BLaER1 treated with 17β-estradiol and CSF1 and Interleukin-3, amounts not matched to agents 10 nM and 100 nM (cell line): ENCODE measurements at regions not wholly inside any gene's neighbourhood (a gene's known extent, or its start where the extent isn't known, plus 50 kb on each side); places are given as distances from the start of the nearest gene placed in this dataset.

Experiments
- H3K27ac ChIP-seq, 11 experiments: shearing (Covaris generic); formaldehyde crosslinking; 2 replicates each; pipeline ENCODE4 v1.8.1; 2022
- H3K27me3 ChIP-seq, 11 experiments: shearing (Covaris generic); formaldehyde crosslinking; 2 replicates each; pipeline ENCODE4 v1.8.1; 2022
- H3K36me3 ChIP-seq, 11 experiments: shearing (Covaris generic); formaldehyde crosslinking; 2 replicates each; pipeline ENCODE4 v1.8.1; 2022
- H3K4me1 ChIP-seq, 10 experiments: shearing (Covaris generic); formaldehyde crosslinking; 2 replicates each; pipeline ENCODE4 v1.8.1; 2022
- H3K4me2 ChIP-seq, 11 experiments: shearing (Covaris generic); formaldehyde crosslinking; 2 replicates each; pipeline ENCODE4 v1.8.1; 2022
- H3K4me3 ChIP-seq, 10 experiments: shearing (Covaris generic); formaldehyde crosslinking; 2 replicates each; pipeline ENCODE4 v1.8.1; 2022
- H3K9ac ChIP-seq, 11 experiments: shearing (Covaris generic); formaldehyde crosslinking; 2 replicates each; pipeline ENCODE4 v1.8.1; 2022
- H3K9me3 ChIP-seq, 11 experiments: shearing (Covaris generic); formaldehyde crosslinking; replicated peaks in 1 of 11; 2 replicates each; pipeline ENCODE4 v1.8.1; 2022
- H4K20me1 ChIP-seq, 11 experiments: shearing (Covaris generic); formaldehyde crosslinking; 2 replicates each; pipeline ENCODE4 v1.8.1; 2022
- Cebpa-rat ChIP-seq, 11 experiments: shearing (Covaris generic); IDR thresholded peaks; 2 replicates each; pipeline ENCODE4 v1.8.1; 2022

DNA sequence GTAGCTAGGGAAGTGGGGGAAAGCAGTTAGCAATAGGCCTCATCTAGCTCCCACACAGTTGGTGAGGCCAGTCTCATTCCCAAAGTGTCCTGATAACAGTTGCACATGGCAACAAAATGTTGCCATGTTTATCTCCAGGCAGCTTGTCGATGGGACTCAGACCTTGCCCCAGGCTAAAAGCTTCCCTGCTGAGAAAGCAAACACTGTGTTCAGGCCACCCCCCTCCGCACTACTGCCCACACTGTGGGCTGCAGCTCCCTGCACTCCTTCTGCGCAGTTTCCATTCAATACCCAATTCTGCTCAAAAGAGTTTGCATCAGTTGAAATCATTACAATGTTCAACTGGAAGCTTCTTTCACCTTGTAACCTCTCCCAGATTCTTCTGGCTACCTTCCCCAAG is 287.8 kb upstream of the GK2 start:
- H3K27me3 ChIP-seq, result no peaks in the 10 kb centered on the region
- peaks cover 0 to 11% (median 0%) of the 10 kb centered on the region in 11 experiments; a peak in 7 of 22 replicates for H3K9me3 ChIP-seq
- no peak overlapping the region for H3K4me2 ChIP-seq
- no peaks in the 10 kb centered on the region for H3K4me1 ChIP-seq
- TF ChIP-seq Cebpa-rat (IDR thresholded peaks at IDR 0.05), result no peak
- no peak overlapping the region for H3K27ac ChIP-seq
- no peak overlapping the region for H3K9ac ChIP-seq
- no peak overlapping the region for H3K4me3 ChIP-seq
- H4K20me1 ChIP-seq, result no peaks in the 10 kb centered on the region
- H3K36me3 ChIP-seq, result no peaks in the 10 kb centered on the region

DNA sequence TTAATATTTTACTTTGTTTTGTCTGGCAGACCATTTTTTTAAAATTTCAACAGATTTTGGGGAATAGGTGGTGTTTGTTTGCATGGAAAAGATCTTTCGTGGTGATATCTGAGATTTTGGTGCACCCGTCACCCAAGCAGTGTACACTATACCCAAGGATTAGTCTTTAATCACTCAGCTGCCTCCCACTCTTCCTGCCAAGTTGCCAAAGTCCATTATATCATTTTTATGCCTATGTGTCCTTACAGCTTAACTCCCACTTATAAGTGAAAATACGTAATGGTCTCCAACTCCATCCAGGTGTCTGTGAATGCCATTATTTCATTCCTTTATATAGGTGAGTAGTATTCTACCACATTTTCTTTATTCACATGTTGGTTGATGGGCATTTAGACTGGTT is 281.7 kb upstream of the GK2 start:
- no peak for TF ChIP-seq Cebpa-rat (IDR thresholded peaks at IDR 0.05)
- H3K36me3 ChIP-seq, result no peaks in the 10 kb centered on the region
- no peak overlapping the region for H3K27ac ChIP-seq

DNA sequence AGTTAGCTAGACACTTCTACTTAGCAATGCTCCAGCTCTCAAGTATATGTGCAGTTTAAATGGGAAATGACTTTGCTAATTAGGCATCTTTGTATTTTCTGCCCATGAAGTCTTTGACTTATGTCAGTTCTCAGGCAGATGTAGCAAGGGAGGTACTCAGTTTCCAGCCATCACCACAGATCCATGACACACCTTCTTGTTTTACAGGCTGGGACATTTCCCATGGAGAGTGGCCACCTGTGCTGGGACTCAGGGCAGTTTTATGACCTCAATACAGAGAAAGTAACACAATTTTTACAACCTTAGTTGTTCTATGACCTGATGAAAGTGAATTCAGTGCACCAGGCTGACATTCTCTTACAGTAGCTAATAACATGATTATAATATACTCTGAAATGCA is 280.7 kb upstream of the GK2 start:
- H3K4me1 ChIP-seq, result no peaks in the 10 kb centered on the region
- no peaks in the 10 kb centered on the region for H3K27me3 ChIP-seq
- no peak overlapping the region for H3K4me3 ChIP-seq
- H3K36me3 ChIP-seq, result no peaks in the 10 kb centered on the region
- H3K9me3 ChIP-seq, result no peaks in the 10 kb centered on the region; a peak in 1 of 22 replicates
- no peak overlapping the region for H3K9ac ChIP-seq
- H3K27ac ChIP-seq, result no peak overlapping the region
- no peaks in the 10 kb centered on the region for H4K20me1 ChIP-seq
- no peak overlapping the region for H3K4me2 ChIP-seq
- TF ChIP-seq Cebpa-rat (IDR thresholded peaks at IDR 0.05), result no peak

More for the DNA sequence above, 281.7 kb upstream of the GK2 start:
- no peak overlapping the region for H3K9ac ChIP-seq
- H3K27me3 ChIP-seq, result no peaks in the 10 kb centered on the region
- no peaks in the 10 kb centered on the region for H3K4me1 ChIP-seq
- H3K4me2 ChIP-seq, result no peak overlapping the region
- H4K20me1 ChIP-seq, result no peaks in the 10 kb centered on the region
- H3K9me3 ChIP-seq, result peaks cover 0 to 8% (median 0%) of the 10 kb centered on the region in 11 experiments; a peak in 4 of 22 replicates
- no peak overlapping the region for H3K4me3 ChIP-seq

DNA sequence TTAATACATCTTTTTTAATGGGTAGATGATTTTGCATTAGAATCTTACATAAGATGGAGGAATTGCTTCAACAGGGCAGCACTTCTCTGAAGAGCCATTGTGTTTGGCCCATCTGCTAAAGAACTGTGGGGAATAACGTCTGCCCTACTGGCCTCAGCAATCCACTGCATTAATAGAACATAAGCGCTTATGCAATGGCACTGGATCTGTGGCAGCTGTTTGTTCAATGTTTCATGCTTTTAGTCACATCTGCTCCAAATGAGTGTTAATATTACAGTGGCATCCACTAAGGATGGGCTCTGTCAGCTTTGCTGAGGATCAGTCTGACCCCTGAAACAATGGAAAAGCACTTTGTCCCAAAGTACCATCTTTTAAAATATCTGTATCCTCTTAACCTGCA is 279.0 kb upstream of the GK2 start:
- no peaks in the 10 kb centered on the region for H3K36me3 ChIP-seq
- no peak overlapping the region for H3K4me2 ChIP-seq
- no peaks in the 10 kb centered on the region for H3K27me3 ChIP-seq
- no peak overlapping the region for H3K27ac ChIP-seq
- TF ChIP-seq Cebpa-rat (IDR thresholded peaks at IDR 0.05), result no peak
- H3K9ac ChIP-seq, result no peak overlapping the region
- H4K20me1 ChIP-seq, result no peaks in the 10 kb centered on the region
- no peak overlapping the region for H3K4me3 ChIP-seq
- no peaks in the 10 kb centered on the region for H3K4me1 ChIP-seq
- H3K9me3 ChIP-seq, result no peaks in the 10 kb centered on the region

DNA sequence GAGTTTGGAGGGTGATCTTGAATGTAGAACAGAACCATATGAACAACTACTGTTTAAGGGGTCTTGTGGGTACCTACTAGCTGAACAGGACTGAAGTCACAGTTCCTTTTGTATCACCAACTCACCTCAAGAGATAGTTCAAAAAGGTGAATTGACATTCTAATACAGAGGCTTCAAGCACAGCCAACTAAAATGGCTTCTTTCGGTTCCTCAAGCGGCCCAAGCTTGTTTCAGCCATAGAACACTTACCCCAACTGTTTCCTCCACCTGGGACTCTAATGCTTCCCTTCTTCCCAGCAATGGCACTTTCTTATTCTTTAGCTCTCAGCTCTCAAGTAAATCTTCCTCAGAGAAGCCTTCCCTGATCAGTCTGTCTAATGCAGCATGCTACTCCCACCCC is 277.5 kb upstream of the GK2 start:
- H3K4me2 ChIP-seq, result no peak overlapping the region
- H3K4me3 ChIP-seq, result no peak overlapping the region
- H4K20me1 ChIP-seq, result no peaks in the 10 kb centered on the region
- no peaks in the 10 kb centered on the region for H3K36me3 ChIP-seq
- H3K4me1 ChIP-seq, result no peaks in the 10 kb centered on the region
- no peak overlapping the region for H3K27ac ChIP-seq
- no peak overlapping the region for H3K9ac ChIP-seq
- H3K27me3 ChIP-seq, result no peaks in the 10 kb centered on the region
- no peaks in the 10 kb centered on the region for H3K9me3 ChIP-seq
- TF ChIP-seq Cebpa-rat (IDR thresholded peaks at IDR 0.05), result no peak

DNA sequence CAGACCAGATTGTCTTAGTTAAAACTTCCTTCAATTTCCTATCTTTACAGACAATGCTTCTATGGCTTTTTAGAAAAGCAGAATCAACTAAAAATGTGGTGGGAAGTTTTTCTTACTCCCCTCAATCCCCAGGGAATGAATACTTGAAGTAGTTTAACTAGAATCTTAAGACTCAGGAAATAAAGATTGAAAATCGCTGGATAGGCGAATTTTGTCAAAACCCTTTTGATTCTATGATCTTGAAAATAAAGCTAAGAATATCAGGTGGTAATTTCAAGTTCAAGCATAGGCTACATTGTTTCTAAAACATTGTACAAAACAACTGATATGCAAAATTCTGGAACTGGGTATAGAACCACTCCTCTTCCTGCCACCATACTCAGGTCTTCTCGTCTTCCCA is 276.5 kb upstream of the GK2 start:
- Histone ChIP-seq H3K27ac (no peak overlapping the region), H3K36me3 (no peaks in the 10 kb centered on the region)

DNA sequence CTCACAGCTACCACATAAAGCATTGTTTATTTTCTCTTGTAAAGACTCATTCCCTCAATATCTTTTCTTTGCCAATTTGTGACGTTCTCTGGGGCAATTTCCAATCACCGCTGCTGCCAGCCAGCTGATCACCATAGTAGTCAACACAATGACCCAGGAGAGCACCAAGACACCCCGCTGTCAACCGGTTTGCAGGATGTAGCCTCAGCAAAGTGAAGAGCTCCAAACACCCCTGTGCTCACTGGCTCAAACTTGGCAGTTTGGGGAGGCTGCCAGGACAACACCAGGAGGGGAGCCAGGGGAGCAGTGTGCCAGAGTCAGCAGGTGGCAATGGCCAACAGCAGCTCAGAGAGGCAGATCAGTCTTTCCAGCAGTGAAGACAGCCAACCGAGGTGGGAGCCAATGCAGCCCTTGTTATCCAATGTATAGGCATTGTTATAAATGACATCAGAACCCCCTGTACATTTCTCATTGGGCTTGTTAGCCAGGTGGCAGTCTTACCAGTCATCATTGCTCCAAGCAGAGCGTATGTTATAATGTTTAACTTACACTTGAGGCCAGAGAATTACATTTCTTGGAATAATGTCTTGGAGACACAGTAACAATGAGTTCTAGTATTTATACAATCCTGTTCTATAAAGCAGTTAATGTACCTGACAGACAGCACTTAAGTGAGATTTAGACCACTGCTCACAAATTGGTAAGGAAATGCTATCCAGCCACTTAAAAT is 274.9 kb upstream of the GK2 start:
- Histone ChIP-seq H3K4me1 (no peaks in the 10 kb centered on the region), H3K27me3 (no peaks in the 10 kb centered on the region), H3K36me3 (no peaks in the 10 kb centered on the region), H3K4me2 (no peak overlapping the region), H3K27ac (no peak overlapping the region), H4K20me1 (no peaks in the 10 kb centered on the region), H3K9ac (no peak overlapping the region), H3K4me3 (no peak overlapping the region), H3K9me3 (no peaks in the 10 kb centered on the region)
- no peak for TF ChIP-seq Cebpa-rat (IDR thresholded peaks at IDR 0.05)

More for the DNA sequence above, 276.5 kb upstream of the GK2 start:
- Histone ChIP-seq H4K20me1 (no peaks in the 10 kb centered on the region), H3K27me3 (no peaks in the 10 kb centered on the region), H3K4me3 (no peak overlapping the region), H3K9ac (no peak overlapping the region), H3K9me3 (no peaks in the 10 kb centered on the region), H3K4me2 (no peak overlapping the region), H3K4me1 (no peaks in the 10 kb centered on the region)
- no peak for TF ChIP-seq Cebpa-rat (IDR thresholded peaks at IDR 0.05)

DNA sequence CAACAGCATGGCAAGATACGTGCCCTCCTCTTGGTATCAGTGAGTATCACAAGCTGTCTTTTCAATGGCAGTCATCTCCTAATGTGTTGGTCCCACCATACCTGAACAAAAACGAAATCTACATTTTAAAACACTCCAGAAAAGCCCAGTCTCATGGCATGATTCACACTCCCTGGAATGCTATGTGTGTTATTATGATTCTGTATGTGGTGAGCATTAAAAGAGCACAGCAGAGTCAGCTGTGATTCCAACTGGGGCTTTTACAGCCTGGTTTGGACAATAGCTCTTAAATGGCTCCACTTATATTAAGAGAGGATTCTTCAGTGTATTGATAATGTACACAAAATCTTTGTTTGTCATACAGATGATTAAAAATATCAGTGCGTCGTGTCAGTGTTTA is 274.1 kb upstream of the GK2 start:
- no peaks in the 10 kb centered on the region for H3K27me3 ChIP-seq
- no peak overlapping the region for H3K4me2 ChIP-seq
- H3K9ac ChIP-seq, result no peak overlapping the region
- no peaks in the 10 kb centered on the region for H3K4me1 ChIP-seq
- no peaks in the 10 kb centered on the region for H3K36me3 ChIP-seq
- H3K27ac ChIP-seq, result no peak overlapping the region
- H4K20me1 ChIP-seq, result no peaks in the 10 kb centered on the region
- H3K9me3 ChIP-seq, result no peaks in the 10 kb centered on the region
- no peak for TF ChIP-seq Cebpa-rat (IDR thresholded peaks at IDR 0.05)
- no peak overlapping the region for H3K4me3 ChIP-seq

DNA sequence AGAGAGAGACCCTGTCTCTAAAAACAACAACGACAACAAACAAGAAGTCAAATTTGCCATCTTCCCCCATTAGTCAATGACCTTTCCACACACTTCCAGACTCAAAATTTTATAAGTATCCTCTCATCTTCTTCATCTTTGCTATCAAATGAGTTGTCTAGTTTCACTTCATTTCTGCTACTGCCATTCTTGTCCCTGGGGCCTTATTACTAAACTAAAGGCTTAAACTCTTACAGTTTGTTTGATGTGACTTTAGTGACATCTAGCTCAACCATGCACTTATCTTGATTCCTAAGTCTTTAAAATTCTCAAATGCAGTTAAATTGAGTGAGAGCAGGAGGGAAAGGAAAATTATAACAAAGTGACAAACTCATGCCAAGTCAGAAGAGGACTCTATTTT is 271.8 kb upstream of the GK2 start:
- Histone ChIP-seq H3K27ac (no peak overlapping the region), H3K36me3 (no peaks in the 10 kb centered on the region), H3K9ac (no peak overlapping the region), H3K9me3 (no peaks in the 10 kb centered on the region), H4K20me1 (no peaks in the 10 kb centered on the region), H3K4me2 (no peak overlapping the region), H3K4me3 (no peak overlapping the region), H3K27me3 (no peaks in the 10 kb centered on the region), H3K4me1 (no peaks in the 10 kb centered on the region)
- TF ChIP-seq Cebpa-rat (IDR thresholded peaks at IDR 0.05), result no peak

DNA sequence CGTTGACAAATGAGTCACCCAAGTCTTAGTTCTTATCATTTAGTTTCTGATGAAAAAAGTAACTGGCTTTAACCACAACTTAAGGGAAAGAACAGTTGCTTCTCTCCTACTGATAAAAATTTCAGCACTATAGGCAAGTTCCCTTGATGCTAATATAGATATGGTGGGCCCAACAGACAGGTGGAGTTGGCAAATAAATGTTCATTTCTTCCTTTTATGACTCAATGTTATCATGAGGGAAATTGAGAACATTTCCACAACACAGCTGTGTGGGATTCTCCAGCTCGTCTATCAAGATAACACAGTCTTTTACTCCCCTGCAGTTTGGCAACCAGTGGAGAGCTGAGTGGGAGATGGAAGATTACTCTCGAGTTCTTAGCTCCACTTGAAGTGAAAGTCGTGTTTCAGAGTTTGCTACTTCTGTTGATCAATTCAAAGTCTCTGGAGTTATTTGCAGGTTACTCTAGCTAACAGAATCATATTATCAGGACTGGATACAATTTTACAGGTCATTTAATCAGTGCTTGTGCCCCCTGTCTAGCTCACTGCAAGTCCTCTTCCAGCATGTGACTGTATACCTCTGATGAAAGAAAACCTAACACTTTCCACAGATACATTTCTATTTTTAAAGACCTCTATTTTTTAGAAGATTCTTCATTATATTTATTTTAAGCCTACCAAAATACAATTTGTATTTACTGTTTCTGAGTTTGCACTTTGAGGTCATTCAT is 270.6 kb upstream of the GK2 start:
- Histone ChIP-seq H3K27ac (no peak overlapping the region), H3K9ac (no peak overlapping the region), H3K9me3 (no peaks in the 10 kb centered on the region), H4K20me1 (no peaks in the 10 kb centered on the region), H3K36me3 (no peaks in the 10 kb centered on the region), H3K27me3 (no peaks in the 10 kb centered on the region), H3K4me1 (no peaks in the 10 kb centered on the region), H3K4me3 (no peak overlapping the region), H3K4me2 (no peak overlapping the region)
- TF ChIP-seq Cebpa-rat (IDR thresholded peaks at IDR 0.05), result no peak
